MCF 10A (cell line): ENCODE measurements at regions not wholly inside any gene's neighbourhood (a gene's known extent, or its start where the extent isn't known, plus 50 kb on each side); places are given as distances from the start of the nearest gene placed in this dataset.

Experiments
- BruUV-seq: library from RNA; stranded (reverse); fragments of 400-500 nt; replicated peaks from 2 replicates; lab custom pipeline; 2021; lab: Mats Ljungman, UMichigan
- CTCF ChIA-PET: fragments of 300-600 bp; sonication (Branson Sonifier 250); formaldehyde crosslinking; extraction: SDS; loops from one replicate; lab custom pipeline; 2021; ENCODE audit warnings: antibody characterized with exemption, inconsistent platforms; lab: Yijun Ruan, JAX
- POLR2A ChIA-PET: fragments of 300-600, 350-650 bp; sonication (Branson Sonifier 250); formaldehyde crosslinking; extraction: SDS; loops from one replicate; lab custom pipeline; 2020; ENCODE audit warnings: antibody characterized with exemption, inconsistent platforms; lab: Yijun Ruan, JAX
- DNase-seq: peaks from one replicate; pipeline ENCODE4 v3.0.0-alpha.2; 2018; ENCODE audit not compliant: unreplicated experiment
- H3K27ac Mint-ChIP-seq: one replicate; pipeline ENCODE4 v1.8.0; 2022; ENCODE audit warnings: mild to moderate bottlenecking, low read depth, mixed read lengths; ENCODE audit not compliant: unreplicated experiment
- H3K27me3 Mint-ChIP-seq: one replicate; pipeline ENCODE4 v1.8.0; 2022; ENCODE audit warnings: mixed read lengths; ENCODE audit not compliant: insufficient read depth, unreplicated experiment
- H3K36me3 Mint-ChIP-seq: one replicate; pipeline ENCODE4 v1.8.0; 2022; ENCODE audit warnings: mild to moderate bottlenecking, moderate library complexity, mixed read lengths; ENCODE audit not compliant: insufficient read depth, unreplicated experiment
- H3K4me1 Mint-ChIP-seq: one replicate; pipeline ENCODE4 v1.8.0; 2022; ENCODE audit warnings: mixed read lengths; ENCODE audit not compliant: insufficient read depth, unreplicated experiment
- H3K4me3 Mint-ChIP-seq: one replicate; pipeline ENCODE4 v1.8.0; 2022; ENCODE audit warnings: mild to moderate bottlenecking, moderate library complexity, mixed read lengths; ENCODE audit not compliant: unreplicated experiment
- H3K9me3 Mint-ChIP-seq: one replicate; pipeline ENCODE4 v1.8.0; 2022; ENCODE audit warnings: mixed read lengths; ENCODE audit not compliant: unreplicated experiment
- intact Hi-C: fragments of 100-400 bp; cut with micrococcal nuclease; formaldehyde crosslinking; loops from 2 replicates; pipeline ENCODE4 v1.14.1; 2022
- TF ChIP-seq, protein P1 (sequence below): fragments of 200-600 bp; IDR thresholded peaks from one replicate; pipeline ENCODE4 v1.8.0; 2022; ENCODE audit warnings: antibody characterized with exemption, mild to moderate bottlenecking; ENCODE audit not compliant: unreplicated experiment

- BruUV-seq = no TSS peak
- Mint-ChIP-seq H3K4me1 (no peaks in the 10 kb centered on the region), H3K27ac (no peak overlapping the region), H3K9me3 (peaks cover 8% of the 10 kb centered on the region), H3K27me3 (no peaks in the 10 kb centered on the region), H3K4me3 (no peak overlapping the region), H3K36me3 (no peaks in the 10 kb centered on the region)
- TF ChIP-seq, protein P1, sequence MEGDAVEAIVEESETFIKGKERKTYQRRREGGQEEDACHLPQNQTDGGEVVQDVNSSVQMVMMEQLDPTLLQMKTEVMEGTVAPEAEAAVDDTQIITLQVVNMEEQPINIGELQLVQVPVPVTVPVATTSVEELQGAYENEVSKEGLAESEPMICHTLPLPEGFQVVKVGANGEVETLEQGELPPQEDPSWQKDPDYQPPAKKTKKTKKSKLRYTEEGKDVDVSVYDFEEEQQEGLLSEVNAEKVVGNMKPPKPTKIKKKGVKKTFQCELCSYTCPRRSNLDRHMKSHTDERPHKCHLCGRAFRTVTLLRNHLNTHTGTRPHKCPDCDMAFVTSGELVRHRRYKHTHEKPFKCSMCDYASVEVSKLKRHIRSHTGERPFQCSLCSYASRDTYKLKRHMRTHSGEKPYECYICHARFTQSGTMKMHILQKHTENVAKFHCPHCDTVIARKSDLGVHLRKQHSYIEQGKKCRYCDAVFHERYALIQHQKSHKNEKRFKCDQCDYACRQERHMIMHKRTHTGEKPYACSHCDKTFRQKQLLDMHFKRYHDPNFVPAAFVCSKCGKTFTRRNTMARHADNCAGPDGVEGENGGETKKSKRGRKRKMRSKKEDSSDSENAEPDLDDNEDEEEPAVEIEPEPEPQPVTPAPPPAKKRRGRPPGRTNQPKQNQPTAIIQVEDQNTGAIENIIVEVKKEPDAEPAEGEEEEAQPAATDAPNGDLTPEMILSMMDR = no peak
- no peak for DNase-seq
- intact Hi-C loops = no loop called here
- ChIA-PET POLR2A (no interaction called here), CTCF (no interaction called here)
Observed at GRCh38 chr22:49461674-49462073, 366.0 kb downstream of the BRD1 start.

DNA sequence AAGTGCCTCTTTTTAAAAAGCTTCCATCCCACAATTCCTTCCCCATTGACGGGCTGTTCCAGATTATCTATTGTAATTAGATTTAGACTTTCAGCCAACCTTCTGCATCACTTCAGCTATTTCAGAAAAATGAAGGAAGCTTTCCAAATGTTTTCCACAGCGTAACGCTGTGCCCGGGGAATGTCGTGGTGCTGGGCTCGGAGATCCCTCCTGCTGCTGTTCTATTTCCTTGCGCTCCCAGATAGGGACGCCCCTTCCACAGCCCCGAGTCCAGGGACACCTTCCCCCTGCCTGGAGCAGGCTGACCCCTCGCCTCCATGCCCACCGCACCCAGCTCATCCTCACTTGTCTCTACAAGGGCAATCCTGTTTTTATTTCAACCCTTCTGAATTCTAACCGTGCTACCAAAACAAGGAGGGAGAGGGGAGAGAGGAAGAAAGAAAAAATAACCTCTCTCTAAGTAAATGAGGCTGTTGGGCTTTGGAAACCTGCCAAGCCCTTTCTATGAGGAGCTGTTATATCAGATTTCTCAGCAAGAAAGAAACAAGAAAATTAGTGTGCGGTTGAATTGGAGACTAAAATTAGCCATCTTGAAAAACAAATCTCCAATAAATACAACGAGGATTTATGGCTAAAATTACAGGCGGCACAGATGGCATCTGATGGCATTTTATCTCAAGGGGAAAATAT is 366.9 kb downstream of the BRD1 start:
- Mint-ChIP-seq H3K27ac (no peak overlapping the region), H3K9me3 (peaks cover 8% of the 10 kb centered on the region), H3K4me3 (no peak overlapping the region), H3K36me3 (no peaks in the 10 kb centered on the region), H3K4me1 (no peaks in the 10 kb centered on the region), H3K27me3 (no peaks in the 10 kb centered on the region)
- intact Hi-C loops = no loop called here
- TF ChIP-seq, protein P1 = no peak
- POLR2A ChIA-PET = no interaction called here
- BruUV-seq = no TSS peak
- CTCF ChIA-PET = no interaction called here
- DNase-seq = no peak

GRCh38 chr22:49460091-49460490 is 367.6 kb downstream of the BRD1 start:
- ChIA-PET POLR2A (no interaction called here), CTCF (no interaction called here)
- Mint-ChIP-seq H3K4me1 (no peaks in the 10 kb centered on the region), H3K4me3 (no peak overlapping the region), H3K36me3 (no peaks in the 10 kb centered on the region), H3K9me3 (peaks cover 8% of the 10 kb centered on the region), H3K27ac (no peak overlapping the region), H3K27me3 (no peaks in the 10 kb centered on the region)
- TF ChIP-seq, protein P1 = no peak
- no TSS peak for BruUV-seq
- DNase-seq = no peak
- intact Hi-C loops = no loop called here

DNA sequence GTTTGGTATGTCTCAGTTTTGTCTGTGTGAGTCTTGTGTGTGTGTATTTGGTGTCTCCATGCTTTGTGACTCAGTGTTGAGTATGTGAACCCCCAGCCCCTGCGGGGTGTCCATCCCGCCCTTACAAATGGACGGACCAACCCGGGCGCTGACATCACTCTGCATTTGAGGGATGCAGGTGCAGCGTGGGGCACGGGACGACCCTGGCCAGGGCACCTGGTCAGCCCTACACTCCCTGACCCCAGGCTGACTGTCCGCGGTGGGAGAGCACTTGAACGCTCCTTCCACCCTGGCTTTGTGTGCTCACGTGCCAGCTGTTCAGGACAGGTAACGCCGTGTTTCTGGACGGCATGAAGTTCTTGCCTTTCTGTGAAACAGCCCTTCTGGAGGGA is 369.0 kb downstream of the BRD1 start:
- Mint-ChIP-seq H3K4me1 (no peaks in the 10 kb centered on the region), H3K4me3 (no peak overlapping the region), H3K27me3 (no peaks in the 10 kb centered on the region), H3K36me3 (no peaks in the 10 kb centered on the region), H3K9me3 (peaks cover 8% of the 10 kb centered on the region), H3K27ac (no peak overlapping the region)
- ChIA-PET CTCF (no interaction called here), POLR2A (no interaction called here)
- no TSS peak for BruUV-seq
- intact Hi-C loops = no loop called here
- no peak for DNase-seq
- TF ChIP-seq, protein P1 = no peak
